ENCODE measurements at regions not wholly inside any gene's neighbourhood (a gene's known extent, or its start where the extent isn't known, plus 50 kb on each side); places are given as distances from the start of the nearest gene placed in this dataset.

- no peak for TF ChIP-seq CTCF (IDR thresholded peaks at IDR 0.05; ENCODE audit: insufficient read depth, low read length, missing control alignments)
- H3K4me3 ChIP-seq (ENCODE audit: low read depth, low read length): no peak overlapping the region
- no peak for DNase-seq (ENCODE audit: low read depth, low spot score)
- POLR2A ChIA-PET: no interaction called here
- CTCF ChIA-PET: no interaction called here
Measured at GRCh38 chr3:18775501-18775900, 350.4 kb upstream of the SATB1 start.

GRCh38 chr3:18774319-18775088, 349.4 kb upstream of the SATB1 start:
- no peak for DNase-seq (ENCODE audit: low read depth, low spot score)
- H3K4me3 ChIP-seq (ENCODE audit: low read depth, low read length): no peak overlapping the region
- CTCF ChIA-PET: no interaction called here
- no peak for TF ChIP-seq CTCF (IDR thresholded peaks at IDR 0.05; ENCODE audit: insufficient read depth, low read length, missing control alignments)
- POLR2A ChIA-PET: no interaction called here

GRCh38 chr3:18772699-18773305, 347.7 kb upstream of the SATB1 start:
- POLR2A ChIA-PET: no interaction called here
- CTCF ChIA-PET: interaction anchor here (0.6 kb wide), 1 partner anchor 72 kb away, joined by 3 read pairs; no protein-coding TSS in a partner anchor
- no peak for TF ChIP-seq CTCF (IDR thresholded peaks at IDR 0.05; ENCODE audit: insufficient read depth, low read length, missing control alignments)
- DNase-seq (ENCODE audit: low read depth, low spot score): no peak
- no peak overlapping the region for H3K4me3 ChIP-seq (ENCODE audit: low read depth, low read length)

- CTCF ChIA-PET: interaction anchor here (0.6 kb wide), 1 partner anchor 71 kb away, joined by 3 read pairs; no protein-coding TSS in a partner anchor
- DNase-seq (ENCODE audit: low read depth, low spot score): no peak
- POLR2A ChIA-PET: no interaction called here
- H3K4me3 ChIP-seq (ENCODE audit: low read depth, low read length): no peak overlapping the region
- TF ChIP-seq CTCF (IDR thresholded peaks at IDR 0.05; ENCODE audit: insufficient read depth, low read length, missing control alignments): no peak
Measured at GRCh38 chr3:18771931-18772330, 346.8 kb upstream of the SATB1 start.

- TF ChIP-seq CTCF (IDR thresholded peaks at IDR 0.05; ENCODE audit: insufficient read depth, low read length, missing control alignments): no peak
- ChIA-PET CTCF (no interaction called here), POLR2A (no interaction called here)
- H3K4me3 ChIP-seq (ENCODE audit: low read depth, low read length): no peak overlapping the region
- DNase-seq (ENCODE audit: low read depth, low spot score): no peak
Measured at GRCh38 chr3:18770800-18771199, 345.7 kb upstream of the SATB1 start.

GRCh38 chr3:18767756-18768303, 342.7 kb upstream of the SATB1 start:
- ChIA-PET POLR2A (no interaction called here), CTCF (no interaction called here)
- no peak for TF ChIP-seq CTCF (IDR thresholded peaks at IDR 0.05; ENCODE audit: insufficient read depth, low read length, missing control alignments)
- no peak overlapping the region for H3K4me3 ChIP-seq (ENCODE audit: low read depth, low read length)
- DNase-seq (ENCODE audit: low read depth, low spot score): no peak

Measured in AG04449 (cell line).